GM12878 (cell line): ENCODE measurements at regions not wholly inside any gene's neighbourhood (a gene's known extent, or its start where the extent isn't known, plus 50 kb on each side); places are given as distances from the start of the nearest gene placed in this dataset.

Source experiments
- ATF2 ChIP-seq: IDR thresholded peaks from 2 replicates; pipeline ENCODE4 v1.6.1; 2012; ENCODE audit warnings: low read length, inconsistent platforms
- ATF3 ChIP-seq: IDR thresholded peaks from 2 replicates; pipeline ENCODE4 v1.6.1; 2011; ENCODE audit warnings: low read depth, mild to moderate bottlenecking, low read length, moderate library complexity, borderline replicate concordance; ENCODE audit errors: extremely low read depth
- EZH2 ChIP-seq: IDR thresholded peaks from 2 replicates; pipeline ENCODE4 v1.6.1; 2012; ENCODE audit warnings: low read depth, mild to moderate bottlenecking, control low read depth, inconsistent platforms, low read length, borderline replicate concordance; ENCODE audit not compliant: control insufficient read depth
- POLR2AphosphoS5 ChIP-seq: IDR thresholded peaks from 2 replicates; pipeline ENCODE4 v1.6.1; 2011; ENCODE audit warnings: mild to moderate bottlenecking, low read length, inconsistent platforms
- SPI1 ChIP-seq: IDR thresholded peaks from 2 replicates; pipeline ENCODE4 v1.6.1; 2011; ENCODE audit warnings: low read depth, mild to moderate bottlenecking, low read length, moderate library complexity, borderline replicate concordance; ENCODE audit not compliant: insufficient read depth
- SREBF2 ChIP-seq: IDR thresholded peaks from 2 replicates; pipeline ENCODE4 v1.6.1; 2012; ENCODE audit warnings: mild to moderate bottlenecking, low read length
- TF ChIP-seq, protein P1 (sequence below), 3 experiments: IDR thresholded peaks in 2 of 3; conservative IDR thresholded peaks in 1 of 3; 2 replicates each; pipeline ENCODE4 v1.5.1; 2011; ENCODE audit warnings: low read depth in 3 of 3, low read length in 3 of 3, mild to moderate bottlenecking in 3 of 3, control low read depth in 2 of 3, moderate library complexity in 2 of 3, inconsistent platforms in 1 of 3, mixed read lengths in 1 of 3; ENCODE audit not compliant: control insufficient read depth in 2 of 3, insufficient read depth in 1 of 3; ENCODE audit errors: extremely low read depth in 1 of 3
- TF ChIP-seq, protein P2 (sequence below): IDR thresholded peaks from 2 replicates; pipeline ENCODE4 v1.6.1; 2011; ENCODE audit warnings: low read depth, low read length, improper control_type of control experiment, borderline replicate concordance

GRCh38 chr6:145475794-145476396 is 259.4 kb downstream of the EPM2A start:
- TF ChIP-seq SPI1 (no peak), POLR2AphosphoS5 (no peak), ATF3 (no peak), ATF2 (no peak), SREBF2 (no peak), EZH2 (no peak)
- TF ChIP-seq, protein P1, sequence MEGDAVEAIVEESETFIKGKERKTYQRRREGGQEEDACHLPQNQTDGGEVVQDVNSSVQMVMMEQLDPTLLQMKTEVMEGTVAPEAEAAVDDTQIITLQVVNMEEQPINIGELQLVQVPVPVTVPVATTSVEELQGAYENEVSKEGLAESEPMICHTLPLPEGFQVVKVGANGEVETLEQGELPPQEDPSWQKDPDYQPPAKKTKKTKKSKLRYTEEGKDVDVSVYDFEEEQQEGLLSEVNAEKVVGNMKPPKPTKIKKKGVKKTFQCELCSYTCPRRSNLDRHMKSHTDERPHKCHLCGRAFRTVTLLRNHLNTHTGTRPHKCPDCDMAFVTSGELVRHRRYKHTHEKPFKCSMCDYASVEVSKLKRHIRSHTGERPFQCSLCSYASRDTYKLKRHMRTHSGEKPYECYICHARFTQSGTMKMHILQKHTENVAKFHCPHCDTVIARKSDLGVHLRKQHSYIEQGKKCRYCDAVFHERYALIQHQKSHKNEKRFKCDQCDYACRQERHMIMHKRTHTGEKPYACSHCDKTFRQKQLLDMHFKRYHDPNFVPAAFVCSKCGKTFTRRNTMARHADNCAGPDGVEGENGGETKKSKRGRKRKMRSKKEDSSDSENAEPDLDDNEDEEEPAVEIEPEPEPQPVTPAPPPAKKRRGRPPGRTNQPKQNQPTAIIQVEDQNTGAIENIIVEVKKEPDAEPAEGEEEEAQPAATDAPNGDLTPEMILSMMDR (IDR thresholded peaks at IDR 0.05 in 2 of 3, conservative IDR thresholded peaks at IDR 0.05 in 1 of 3; ENCODE audit: control insufficient read depth in 2 of 3, extremely low read depth in 1 of 3, insufficient read depth in 1 of 3, low read depth in 3 of 3, low read length in 3 of 3): no peak
- TF ChIP-seq, protein P2, sequence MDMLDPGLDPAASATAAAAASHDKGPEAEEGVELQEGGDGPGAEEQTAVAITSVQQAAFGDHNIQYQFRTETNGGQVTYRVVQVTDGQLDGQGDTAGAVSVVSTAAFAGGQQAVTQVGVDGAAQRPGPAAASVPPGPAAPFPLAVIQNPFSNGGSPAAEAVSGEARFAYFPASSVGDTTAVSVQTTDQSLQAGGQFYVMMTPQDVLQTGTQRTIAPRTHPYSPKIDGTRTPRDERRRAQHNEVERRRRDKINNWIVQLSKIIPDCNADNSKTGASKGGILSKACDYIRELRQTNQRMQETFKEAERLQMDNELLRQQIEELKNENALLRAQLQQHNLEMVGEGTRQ: no peak
